HS-27A (cell line): ENCODE measurements at regions not wholly inside any gene's neighbourhood (a gene's known extent, or its start where the extent isn't known, plus 50 kb on each side); places are given as distances from the start of the nearest gene placed in this dataset.
"Not testable (repeated sequence)": the region's sequence is repeated elsewhere in the genome, so short reads cannot be mapped to it uniquely, and the experiment has no call there.

Experiments
- DNase-seq: peaks from one replicate; pipeline ENCODE4 v3.0.0-alpha.2; 2012; ENCODE audit warnings: low read depth, missing footprints

GRCh38 chr10:64416011-64416410, 894.8 kb downstream of the REEP3 start:
- no peak for DNase-seq

GRCh38 chr10:64419461-64419860, 898.3 kb downstream of the REEP3 start:
- no peak for DNase-seq

GRCh38 chr10:64426745-64427144, 905.5 kb downstream of the REEP3 start:
- DNase-seq: no peak

- DNase-seq: no peak
Observed at GRCh38 chr10:64430690-64431323, 909.6 kb downstream of the REEP3 start.

DNA sequence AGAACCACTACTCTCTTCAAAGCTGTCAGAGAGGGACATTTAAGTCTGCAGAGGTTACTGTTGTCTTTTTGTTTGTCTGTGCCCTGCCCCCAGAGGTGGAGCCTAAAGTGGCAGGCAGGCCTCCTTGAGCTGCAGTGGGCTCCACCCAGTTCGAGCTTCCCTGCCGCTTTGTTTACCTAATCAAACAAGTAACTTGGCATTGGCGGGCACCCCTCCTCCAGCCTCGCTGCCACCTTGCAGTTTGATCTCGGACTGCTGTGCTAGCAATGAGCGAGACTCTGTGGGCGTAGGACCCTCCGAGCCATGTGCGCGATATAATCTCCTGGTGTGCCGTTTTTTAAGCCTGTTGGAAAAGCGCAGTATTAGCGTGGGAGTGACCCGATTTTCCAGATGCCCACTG, 920.7 kb downstream of the REEP3 start:
- not testable (repeated sequence) for DNase-seq

GRCh38 chr10:64444163-64444562, 923.0 kb downstream of the REEP3 start:
- no peak for DNase-seq

- DNase-seq: no peak
Observed at GRCh38 chr10:64444564-64444963, 923.4 kb downstream of the REEP3 start.

DNA sequence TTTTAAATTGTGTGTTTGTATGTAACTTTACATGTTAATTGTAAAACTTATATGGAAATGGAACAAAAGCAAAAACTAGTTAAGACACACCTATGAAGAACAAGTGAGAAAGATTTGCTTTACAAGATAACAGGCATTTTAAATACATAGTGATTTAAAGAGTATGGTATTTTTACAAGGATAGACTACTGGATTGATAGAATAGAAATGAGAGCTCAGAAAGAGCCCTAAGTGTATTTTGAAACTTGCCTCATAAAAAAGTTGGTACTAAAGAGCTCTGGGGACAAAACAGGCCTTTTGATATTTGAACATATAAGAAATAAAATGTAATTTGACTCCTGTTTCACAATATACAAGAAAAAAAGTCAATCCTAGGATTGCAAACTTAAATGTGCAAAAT, 928.4 kb downstream of the REEP3 start:
- no peak for DNase-seq

DNA sequence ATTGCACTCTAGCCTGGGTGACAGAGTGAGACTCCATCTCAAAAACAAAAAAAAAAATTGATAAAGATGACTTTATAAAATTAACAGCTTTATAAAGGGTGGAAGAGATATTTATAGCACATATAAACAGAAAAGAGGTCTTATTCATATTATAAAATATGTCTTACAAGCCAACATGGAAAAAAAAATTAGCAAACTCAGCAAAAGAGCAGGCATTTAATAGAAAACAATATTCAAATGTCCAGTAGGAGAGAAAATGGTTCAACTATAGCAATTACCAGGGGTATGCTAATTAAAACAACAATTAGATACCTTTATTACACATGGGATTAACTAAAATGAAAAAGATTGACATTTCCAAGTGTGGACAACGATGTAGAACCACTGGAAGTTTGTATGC, 929.1 kb downstream of the REEP3 start:
- no peak for DNase-seq

- no peak for DNase-seq
Observed at GRCh38 chr10:64454962-64455361, 933.8 kb downstream of the REEP3 start.

DNA sequence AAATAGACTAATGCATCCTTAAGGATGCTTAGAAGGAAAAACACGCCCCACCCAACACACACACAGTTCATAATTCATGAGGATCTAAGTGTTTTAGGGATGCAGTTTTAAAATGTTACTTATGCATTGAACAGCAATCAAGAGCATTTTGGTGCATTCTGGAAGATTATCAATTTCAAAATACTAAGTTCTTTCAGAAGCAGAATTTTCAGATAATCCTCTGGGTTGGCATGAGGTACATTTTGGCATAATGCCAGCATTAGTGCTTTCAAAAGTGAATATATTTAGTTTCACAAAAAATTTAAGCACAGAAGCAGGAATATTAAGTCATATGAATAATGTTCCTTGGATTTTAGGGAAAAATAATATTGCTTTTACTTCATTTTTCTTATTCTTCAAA, 937.1 kb downstream of the REEP3 start:
- no peak for DNase-seq

GRCh38 chr10:64463406-64463805, 942.2 kb downstream of the REEP3 start:
- no peak for DNase-seq

- DNase-seq: no peak
Observed at GRCh38 chr10:64465653-64466052, 944.5 kb downstream of the REEP3 start.

GRCh38 chr10:64468219-64468618, 947.0 kb downstream of the REEP3 start:
- DNase-seq: no peak

- no peak for DNase-seq
Observed at GRCh38 chr10:64476506-64476905, 955.3 kb downstream of the REEP3 start.

DNA sequence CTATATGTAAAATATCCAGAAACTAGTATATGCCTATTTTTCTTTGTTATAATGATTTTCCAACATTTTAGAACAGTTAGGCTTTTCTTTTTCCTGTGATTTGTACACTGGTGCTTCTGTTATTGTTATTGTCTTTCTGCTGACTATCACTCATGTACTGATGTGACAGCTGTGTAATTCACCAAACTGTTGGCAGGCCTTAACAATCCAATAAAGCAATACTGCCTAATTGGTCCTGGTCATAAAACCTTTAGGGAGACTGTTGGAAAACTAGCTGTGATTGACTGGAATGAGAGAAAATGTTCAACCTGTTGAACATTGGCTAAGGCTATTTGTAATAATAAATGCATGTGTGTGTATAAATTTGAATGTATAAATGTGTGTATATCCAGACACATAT, 956.6 kb downstream of the REEP3 start:
- DNase-seq: no peak

DNA sequence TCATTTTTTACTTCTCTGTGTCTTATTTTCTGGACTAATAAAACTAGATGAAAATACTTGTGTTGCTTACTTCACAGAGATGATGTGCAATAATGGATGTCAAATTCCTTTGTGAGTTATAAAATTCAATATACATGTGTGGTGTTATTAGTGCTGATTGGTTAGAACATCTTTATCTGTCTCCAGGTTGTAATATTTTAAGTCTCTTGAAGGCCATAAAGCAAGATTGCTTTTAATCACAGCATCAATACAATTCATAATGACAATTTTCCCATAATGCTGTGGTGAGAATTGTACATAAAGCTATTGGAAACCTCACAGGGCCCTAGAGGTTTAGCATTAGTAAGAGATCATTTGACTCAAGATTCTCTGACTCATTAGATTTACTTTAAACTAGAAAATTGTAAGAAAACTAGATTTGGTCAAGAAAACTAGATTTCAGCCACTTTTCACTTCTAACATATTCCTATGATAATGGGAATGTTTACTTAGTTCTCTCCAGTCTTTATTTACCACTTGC, 963.7 kb downstream of the REEP3 start:
- no peak for DNase-seq

DNA sequence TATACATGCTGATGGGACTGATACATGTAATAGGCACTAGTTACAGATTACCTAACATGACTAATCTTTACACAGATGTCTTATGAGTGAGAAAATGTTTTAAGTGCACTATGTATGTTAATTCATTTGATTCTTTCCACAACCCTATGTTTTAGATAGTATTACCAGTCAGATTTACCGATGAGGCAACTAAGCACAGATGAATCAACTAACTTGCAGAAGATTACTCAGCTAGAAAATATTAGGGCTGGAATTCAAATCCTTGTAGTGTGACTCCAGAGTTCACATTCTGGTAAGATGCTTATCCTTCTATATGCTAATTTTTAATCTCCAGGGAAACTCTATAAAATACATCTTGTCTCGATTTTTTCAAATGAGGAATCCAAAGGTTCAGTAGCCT, 964.9 kb downstream of the REEP3 start:
- no peak for DNase-seq

GRCh38 chr10:64486901-64487300, 965.7 kb downstream of the REEP3 start:
- DNase-seq: no peak

DNA sequence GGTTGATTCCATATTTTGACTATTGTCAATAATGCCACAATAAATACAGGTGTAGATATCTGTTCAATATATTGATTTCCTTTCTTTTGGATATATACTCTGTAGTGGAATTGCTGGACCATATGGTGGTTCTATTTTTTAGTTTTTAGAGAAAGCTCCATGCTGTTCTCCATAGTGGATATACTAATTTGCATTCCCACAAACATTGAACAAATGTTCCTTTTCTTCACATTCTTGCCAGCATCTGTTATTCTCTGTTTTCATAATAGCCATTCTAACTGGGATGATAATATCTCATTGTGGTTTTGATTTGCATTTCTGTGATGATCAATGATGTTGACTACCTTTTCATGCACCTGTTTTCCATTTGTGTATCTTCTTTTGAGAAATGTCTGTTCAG, 973.7 kb downstream of the REEP3 start:
- no peak for DNase-seq

GRCh38 chr10:64497306-64497705, 976.1 kb downstream of the REEP3 start:
- no peak for DNase-seq

DNA sequence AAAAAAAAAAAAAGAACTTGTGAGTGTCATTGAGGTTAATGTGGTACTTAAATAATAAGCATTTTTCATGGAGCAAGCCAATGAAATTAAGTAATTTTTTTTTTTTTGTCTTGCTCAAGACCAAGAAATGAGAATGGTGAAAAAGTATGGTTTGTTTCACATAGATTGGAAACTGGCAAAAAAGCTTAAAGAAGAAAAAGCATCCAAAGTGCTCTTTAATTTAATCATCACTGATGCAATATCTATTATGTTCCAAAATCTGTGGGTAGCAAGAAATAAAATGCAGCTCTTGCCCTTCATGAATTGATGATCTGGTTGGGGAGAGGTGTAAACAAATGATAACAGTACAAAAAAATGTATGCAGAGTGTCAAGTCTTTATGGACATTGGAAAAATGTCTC, 980.6 kb downstream of the REEP3 start:
- no peak for DNase-seq

DNA sequence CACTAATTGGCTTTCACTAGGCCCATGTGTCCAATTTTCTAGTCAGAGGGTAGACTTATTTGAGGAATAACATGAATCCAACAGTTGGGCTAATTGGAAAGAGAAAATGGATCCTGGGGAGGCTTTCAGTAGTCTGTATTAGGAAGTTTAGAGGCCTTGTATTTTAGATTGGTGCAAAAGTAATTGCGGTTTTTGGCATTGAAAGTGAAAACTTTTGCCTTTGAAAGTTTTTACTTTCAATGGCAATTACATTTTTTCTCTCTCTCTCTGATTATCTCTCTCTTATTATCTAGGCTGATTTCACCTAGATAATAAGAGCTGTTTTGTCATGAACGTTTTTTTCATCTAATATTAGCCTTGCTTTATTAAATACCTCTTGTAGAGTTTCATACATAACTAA, 981.7 kb downstream of the REEP3 start:
- DNase-seq: no peak

DNA sequence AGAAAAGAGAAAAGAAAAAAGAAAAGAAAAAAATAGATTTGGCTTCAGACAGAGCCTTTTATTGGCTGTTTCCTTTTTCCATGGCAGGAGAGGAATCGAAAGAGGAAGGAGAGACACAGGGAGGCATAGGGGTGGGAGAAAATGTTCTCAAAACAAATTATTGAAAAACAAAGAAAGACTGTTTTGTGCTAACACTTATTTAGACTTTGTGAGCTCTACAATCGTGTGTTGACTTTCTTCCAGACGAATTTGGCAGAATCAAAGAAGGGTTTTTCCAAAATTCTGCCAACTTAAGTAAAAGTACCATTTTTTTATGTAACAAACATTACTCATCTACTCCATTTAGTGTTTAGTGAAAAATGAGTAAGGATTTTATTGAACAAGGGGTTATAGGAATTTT, 982.2 kb downstream of the REEP3 start:
- DNase-seq: no peak

GRCh38 chr10:64505501-64505900, 984.3 kb downstream of the REEP3 start:
- DNase-seq: no peak
